Stromal cell of bone marrow (primary cell): ENCODE measurements at regions not wholly inside any gene's neighbourhood (a gene's known extent, or its start where the extent isn't known, plus 50 kb on each side); places are given as distances from the start of the nearest gene placed in this dataset.
"Not testable (repeated sequence)": the region's sequence is repeated elsewhere in the genome, so short reads cannot be mapped to it uniquely, and the experiment has no call there.

Experiments
- DNase-seq: peaks from one replicate; pipeline ENCODE4 v3.0.0-alpha.2; 2012; ENCODE audit warnings: low read depth

- peak; percentile 31 for DNase-seq
These were observed 56.7 kb upstream of the LRFN5 start for GRCh38 chr14:41549821-41550607.

GRCh38 chr14:41549282-41549681 is 57.4 kb upstream of the LRFN5 start:
- no peak for DNase-seq

GRCh38 chr14:41548666-41549065 is 58.0 kb upstream of the LRFN5 start:
- peak; percentile 39 for DNase-seq

GRCh38 chr14:41541333-41541732 is 65.3 kb upstream of the LRFN5 start:
- DNase-seq = no peak

- DNase-seq = no peak
These were observed 74.4 kb upstream of the LRFN5 start for GRCh38 chr14:41532255-41532654.

GRCh38 chr14:41521891-41522290 is 84.8 kb upstream of the LRFN5 start:
- DNase-seq = no peak

GRCh38 chr14:41518030-41518429 is 88.6 kb upstream of the LRFN5 start:
- not testable (repeated sequence) for DNase-seq

- no peak for DNase-seq
These were observed 100.1 kb upstream of the LRFN5 start for GRCh38 chr14:41506552-41506951.

- DNase-seq = no peak
These were observed 101.2 kb upstream of the LRFN5 start for GRCh38 chr14:41505491-41505890.

- DNase-seq = no peak
These were observed 107.7 kb upstream of the LRFN5 start for GRCh38 chr14:41498959-41499358.

GRCh38 chr14:41490323-41490722 is 116.4 kb upstream of the LRFN5 start:
- DNase-seq = no peak

- no peak for DNase-seq
These were observed 117.2 kb upstream of the LRFN5 start for GRCh38 chr14:41489315-41489972.

GRCh38 chr14:41488401-41488800 is 118.3 kb upstream of the LRFN5 start:
- no peak for DNase-seq

GRCh38 chr14:41482861-41483260 is 123.8 kb upstream of the LRFN5 start:
- no peak for DNase-seq

GRCh38 chr14:41476526-41476925 is 130.2 kb upstream of the LRFN5 start:
- DNase-seq = no peak

- no peak for DNase-seq
These were observed 145.3 kb upstream of the LRFN5 start for GRCh38 chr14:41461380-41461779.

GRCh38 chr14:41457393-41457792 is 149.3 kb upstream of the LRFN5 start:
- DNase-seq = no peak

- DNase-seq = no peak
These were observed 157.6 kb upstream of the LRFN5 start for GRCh38 chr14:41449066-41449465.

- DNase-seq = no peak
These were observed 160.7 kb upstream of the LRFN5 start for GRCh38 chr14:41446008-41446407.

- no peak for DNase-seq
These were observed 183.2 kb upstream of the LRFN5 start for GRCh38 chr14:41423503-41423902.

GRCh38 chr14:41421308-41421707 is 185.4 kb upstream of the LRFN5 start:
- DNase-seq = not testable (repeated sequence)

GRCh38 chr14:41419709-41420108 is 187.0 kb upstream of the LRFN5 start:
- no peak for DNase-seq

GRCh38 chr14:41418851-41419250 is 187.8 kb upstream of the LRFN5 start:
- DNase-seq = no peak

GRCh38 chr14:41409806-41410205 is 196.9 kb upstream of the LRFN5 start:
- no peak for DNase-seq
